IMR-90 (cell line): ENCODE measurements at regions not wholly inside any gene's neighbourhood (a gene's known extent, or its start where the extent isn't known, plus 50 kb on each side); places are given as distances from the start of the nearest gene placed in this dataset.

Experiments used
- ATAC-seq: fragments of 200-7000 bp; cut with Tn5 transposase; 2 replicates; pipeline ENCODE4 v1.9.1; 2020; ENCODE audit warnings: low read depth, mild to moderate bottlenecking, moderate library complexity
- BruUV-seq: library from RNA; stranded (reverse); fragments of 400-500 nt; replicated peaks from 2 replicates; lab custom pipeline; 2021; lab: Mats Ljungman, UMichigan
- CTCF ChIA-PET: fragments of 300-600 bp; formaldehyde crosslinking; extraction: SDS; loops from one replicate; lab custom pipeline; 2021; ENCODE audit warnings: antibody characterized with exemption; lab: Yijun Ruan, JAX
- POLR2A ChIA-PET: fragments of 300-600 bp; sonication (Branson Sonifier 250); formaldehyde crosslinking; loops from one replicate; lab custom pipeline; 2022; ENCODE audit warnings: antibody characterized with exemption; ENCODE audit not compliant: unreplicated experiment; lab: Charles Lee
- DNase-seq: peaks from one replicate; pipeline ENCODE4 v3.0.0; 2013
- H2AFZ ChIP-seq: replicated peaks from 2 replicates; pipeline ENCODE3; 2013; ENCODE audit warnings: low read length, mild to moderate bottlenecking; ENCODE audit not compliant: poor library complexity
- H2AK5ac ChIP-seq: 2 replicates; pipeline ENCODE4 v1.6.1; 2013; ENCODE audit warnings: low read depth, low read length, inconsistent platforms
- H2AK9ac ChIP-seq: replicated peaks from 2 replicates; pipeline ENCODE3; 2013; ENCODE audit warnings: mild to moderate bottlenecking, low read depth, low read length, moderate library complexity; ENCODE audit not compliant: poor library complexity
- H2BK120ac ChIP-seq: 2 replicates; pipeline ENCODE4 v1.6.1; 2013; ENCODE audit warnings: low read depth, low read length, inconsistent platforms
- H2BK15ac ChIP-seq: 3 replicates; pipeline ENCODE4 v1.6.1; 2013; ENCODE audit warnings: low read depth, low read length, inconsistent platforms
- H2BK20ac ChIP-seq: 2 replicates; pipeline ENCODE4 v1.6.1; 2013; ENCODE audit warnings: low read depth, mild to moderate bottlenecking, inconsistent platforms, low read length, moderate library complexity
- H2BK5ac ChIP-seq: 2 replicates; pipeline ENCODE4 v1.6.1; 2013; ENCODE audit warnings: mild to moderate bottlenecking, low read depth, low read length, inconsistent platforms; ENCODE audit not compliant: poor library complexity, severe bottlenecking
- H3K14ac ChIP-seq: replicated peaks from 2 replicates; pipeline ENCODE4 v1.6.1; 2013; ENCODE audit warnings: low read depth, low read length, inconsistent platforms
- H3K18ac ChIP-seq: 2 replicates; pipeline ENCODE4 v1.6.1; 2013; ENCODE audit warnings: low read depth, low read length, control low read depth
- H3K23ac ChIP-seq: 2 replicates; pipeline ENCODE4 v1.6.1; 2013; ENCODE audit warnings: low read depth, low read length, inconsistent platforms
- H3K27ac ChIP-seq: 2 replicates; pipeline ENCODE4 v1.5.1; 2013; ENCODE audit warnings: mild to moderate bottlenecking, control low read depth, low read length; ENCODE audit not compliant: insufficient read depth
- H3K27me3 ChIP-seq: 2 replicates; pipeline ENCODE4 v1.6.1; 2013; ENCODE audit warnings: low read length; ENCODE audit not compliant: control insufficient read depth, insufficient read depth
- H3K36me3 ChIP-seq: 2 replicates; pipeline ENCODE4 v1.6.1; 2013; ENCODE audit warnings: low read length, mixed read lengths; ENCODE audit not compliant: control insufficient read depth, insufficient read depth
- H3K4ac ChIP-seq: 2 replicates; pipeline ENCODE4 v1.6.1; 2013; ENCODE audit warnings: low read depth, low read length, inconsistent platforms
- H3K4me1 ChIP-seq: 2 replicates; pipeline ENCODE4 v1.6.1; 2013; ENCODE audit warnings: low read length, mixed read lengths; ENCODE audit not compliant: control insufficient read depth, insufficient read depth
- H3K4me2 ChIP-seq: 2 replicates; pipeline ENCODE4 v1.6.1; 2013; ENCODE audit warnings: low read depth, mild to moderate bottlenecking, control low read depth, low read length, moderate library complexity
- H3K4me3 ChIP-seq: 2 replicates; pipeline ENCODE4 v1.5.1; 2013; ENCODE audit warnings: low read depth, mild to moderate bottlenecking, control low read depth, low read length, moderate library complexity; ENCODE audit not compliant: insufficient read depth
- H3K56ac ChIP-seq: 2 replicates; pipeline ENCODE4 v1.6.1; 2013; ENCODE audit warnings: low read length, inconsistent platforms; ENCODE audit not compliant: insufficient read depth; ENCODE audit errors: extremely low read depth
- H3K79me1 ChIP-seq, 2 experiments: 2 replicates each; pipeline ENCODE4 v1.6.1; 2013; ENCODE audit warnings: low read length in 2 of 2, inconsistent platforms in 1 of 2, low read depth in 1 of 2
- H3K9ac ChIP-seq: 2 replicates; pipeline ENCODE4 v1.6.1; 2013; ENCODE audit warnings: low read depth, low read length, control low read depth
- H3K9me1 ChIP-seq: 2 replicates; pipeline ENCODE4 v1.6.1; 2013; ENCODE audit warnings: low read length, inconsistent platforms; ENCODE audit not compliant: insufficient read depth
- H3K9me3 ChIP-seq: 2 replicates; pipeline ENCODE4 v1.6.1; 2013; ENCODE audit warnings: low read length; ENCODE audit not compliant: control insufficient read depth, insufficient read depth
- H4K20me1 ChIP-seq: 2 replicates; pipeline ENCODE4 v1.6.1; 2013; ENCODE audit warnings: low read length, inconsistent platforms; ENCODE audit not compliant: insufficient read depth
- H4K5ac ChIP-seq: 2 replicates; pipeline ENCODE4 v1.6.1; 2013; ENCODE audit warnings: mild to moderate bottlenecking, low read depth, low read length, control low read depth
- H4K8ac ChIP-seq, 2 experiments: 2 replicates each; pipeline ENCODE4 v1.6.1; 2013; ENCODE audit warnings: low read depth in 2 of 2, low read length in 2 of 2, control low read depth in 1 of 2, inconsistent platforms in 1 of 2
- H4K91ac ChIP-seq: 2 replicates; pipeline ENCODE4 v1.6.1; 2013; ENCODE audit warnings: low read depth, low read length, inconsistent platforms; ENCODE audit not compliant: insufficient read depth
- BHLHE40 ChIP-seq: fragments of 150-350 bp; IDR thresholded peaks from 2 replicates; pipeline ENCODE4 v1.6.1; 2016; ENCODE audit warnings: mild to moderate bottlenecking, low read depth, low read length
- CEBPB ChIP-seq: IDR thresholded peaks from 2 replicates; pipeline ENCODE4 v1.6.1; 2012; ENCODE audit warnings: low read depth, low read length, improper control_type of control experiment
- CHD1 ChIP-seq: IDR thresholded peaks from 2 replicates; pipeline ENCODE4 v1.6.1; 2012; ENCODE audit warnings: low read depth, low read length, improper control_type of control experiment
- CTCF ChIP-seq: conservative IDR thresholded peaks from 2 replicates; pipeline ENCODE4 v1.5.1; 2012; ENCODE audit warnings: mild to moderate bottlenecking, low read depth, low read length, improper control_type of control experiment
- ELK1 ChIP-seq: fragments of 150-350 bp; IDR thresholded peaks from 2 replicates; pipeline ENCODE4 v1.6.1; 2016; ENCODE audit warnings: low read depth, mild to moderate bottlenecking, low read length, moderate library complexity, borderline replicate concordance
- FOS ChIP-seq: fragments of 150-350 bp; IDR thresholded peaks from 2 replicates; pipeline ENCODE4 v1.6.1; 2016; ENCODE audit warnings: low read depth, low read length
- MAFK ChIP-seq: IDR thresholded peaks from 2 replicates; pipeline ENCODE4 v1.6.1; 2012; ENCODE audit warnings: low read depth, low read length, improper control_type of control experiment
- MAZ ChIP-seq: IDR thresholded peaks from 2 replicates; pipeline ENCODE4 v1.6.1; 2012; ENCODE audit warnings: low read depth, mild to moderate bottlenecking, low read length, improper control_type of control experiment, moderate library complexity, borderline replicate concordance
- MXI1 ChIP-seq: IDR thresholded peaks from 2 replicates; pipeline ENCODE4 v1.6.1; 2012; ENCODE audit warnings: low read depth, mild to moderate bottlenecking, low read length, moderate library complexity, borderline replicate concordance
- NFE2L2 ChIP-seq: fragments of 150-350 bp; IDR thresholded peaks from 2 replicates; pipeline ENCODE4 v1.6.1; 2016; ENCODE audit warnings: low read depth, mild to moderate bottlenecking, low read length
- POLR2A ChIP-seq: IDR thresholded peaks from 2 replicates; pipeline ENCODE4 v1.6.1; 2012; ENCODE audit warnings: mild to moderate bottlenecking, low read depth, low read length
- RAD21 ChIP-seq: IDR thresholded peaks from 2 replicates; pipeline ENCODE4 v1.6.1; 2012; ENCODE audit warnings: low read length, improper control_type of control experiment
- RCOR1 ChIP-seq: IDR thresholded peaks from 2 replicates; pipeline ENCODE4 v1.6.1; 2012; ENCODE audit warnings: mild to moderate bottlenecking, low read length, improper control_type of control experiment; ENCODE audit not compliant: insufficient replicate concordance
- RFX5 ChIP-seq: IDR thresholded peaks from 2 replicates; pipeline ENCODE4 v1.8.0; 2012; ENCODE audit warnings: low read depth, mild to moderate bottlenecking, low read length, moderate library complexity
- SMC3 ChIP-seq: fragments of 150-350 bp; IDR thresholded peaks from 2 replicates; pipeline ENCODE4 v1.6.1; 2016; ENCODE audit warnings: low read depth, mild to moderate bottlenecking, antibody characterized with exemption, low read length, moderate library complexity
- USF2 ChIP-seq: fragments of 150-350 bp; IDR thresholded peaks from 2 replicates; pipeline ENCODE4 v1.6.1; 2017; ENCODE audit warnings: mild to moderate bottlenecking, antibody characterized with exemption, low read length, low read depth
- WGBS, 2 experiments: methylation state at CpG; one replicate each; pipeline versions ENCODE4 v1.1.5 to v1.1.7; 2013; ENCODE audit warnings: missing lambda C conversion rate in 2 of 2; ENCODE audit not compliant: insufficient read length in 1 of 2; ENCODE audit errors: extremely low coverage in 2 of 2; 5-methylcytosine and 5-hydroxymethylcytosine counted together
- dilution Hi-C: fragments of 300-500 bp; cut with HindIII; formaldehyde crosslinking; loops from one replicate; pipeline ENCODE4 v1.14.3; 2018; ENCODE audit warnings: low sequenced_read_pairs; ENCODE audit not compliant: unreplicated experiment
- in situ Hi-C: fragments of 300-500 bp; cut with MboI; formaldehyde crosslinking; loops from 3 replicates; pipeline ENCODE4 v1.14.3; 2019; ENCODE audit warnings: low sequenced_read_pairs, inconsistent platforms, mixed read lengths
- intact Hi-C: fragments of 100-400 bp; cut with micrococcal nuclease; formaldehyde crosslinking; loops from 2 replicates; pipeline ENCODE4 v1.10.0; 2022

GRCh38 chr10:113320211-113320610 lies 232.6 kb upstream of the HABP2 start:
- Histone ChIP-seq H3K79me1 (no peaks in the 10 kb centered on the region), H2BK5ac (no peak overlapping the region), H2BK20ac (no peak overlapping the region), H2AK5ac (no peak overlapping the region), H3K23ac (no peak overlapping the region), H2AK9ac (no peak overlapping the region), H3K9ac (no peak overlapping the region), H4K8ac (no peak overlapping the region), H4K5ac (no peak overlapping the region), H2BK120ac (no peak overlapping the region), H4K20me1 (no peaks in the 10 kb centered on the region), H3K4me3 (no peak overlapping the region), H3K9me3 (0 out of 2 replicates have a peak, but pooled peaks cover 2% of the 10 kb centered on the region), H3K27me3 (peaks cover 19% of the 10 kb centered on the region), H4K91ac (no peak overlapping the region), H3K4ac (no peak overlapping the region), H3K4me1 (no peaks in the 10 kb centered on the region), H3K4me2 (no peak overlapping the region), H3K9me1 (no peaks in the 10 kb centered on the region), H3K36me3 (no peaks in the 10 kb centered on the region), H2AFZ (no peak overlapping the region), H3K18ac (no peak overlapping the region), H3K27ac (no peak overlapping the region), H2BK15ac (no peak overlapping the region), H3K56ac (no peak overlapping the region), H3K14ac (no peak overlapping the region)
- intact Hi-C loops (no loop called here), dilution Hi-C loops (no loop called here), in situ Hi-C loops (no loop called here)
- WGBS, 2 experiments, result no CpG with 5 or more reads among the region's 8 CpGs
- TF ChIP-seq MAZ (no peak), CHD1 (no peak), RAD21 (no peak), CEBPB (no peak), FOS (no peak), RCOR1 (no peak), POLR2A (no peak), MXI1 (no peak), SMC3 (no peak), BHLHE40 (no peak), MAFK (no peak), RFX5 (no peak), ELK1 (no peak), CTCF (no peak), NFE2L2 (no peak), USF2 (no peak)
- CTCF ChIA-PET, result interaction anchor here (1.1 kb wide), 1 partner anchor 9 kb away, joined by 3 read pairs; no protein-coding TSS in a partner anchor
- no TSS peak for BruUV-seq
- no peak for ATAC-seq
- POLR2A ChIA-PET, result no interaction called here
- no peak for DNase-seq
